DND-41 (cell line): ENCODE measurements at regions not wholly inside any gene's neighbourhood (a gene's known extent, or its start where the extent isn't known, plus 50 kb on each side); places are given as distances from the start of the nearest gene placed in this dataset.

Source experiments
- CTCF ChIP-seq: IDR thresholded peaks from 2 replicates; pipeline ENCODE4 v1.5.1; 2012; ENCODE audit warnings: borderline replicate concordance, low read length, moderate library complexity, mild to moderate bottlenecking; ENCODE audit not compliant: poor library complexity, severe bottlenecking; ENCODE audit errors: extremely low read depth
- EZH2 ChIP-seq: IDR thresholded peaks from 3 replicates; pipeline ENCODE4 v1.6.1; 2012; ENCODE audit warnings: borderline replicate concordance, low read depth, mild to moderate bottlenecking, moderate library complexity, low read length, inconsistent platforms; ENCODE audit not compliant: severe bottlenecking

- TF ChIP-seq CTCF (no peak), EZH2 (no peak)
These were observed 65.0 kb upstream of the MAP3K4 start for GRCh38 chr6:160926281-160927276.
